Esophagus muscularis mucosa (tissue), 3 donors: ENCODE measurements at regions not wholly inside any gene's neighbourhood (a gene's known extent, or its start where the extent isn't known, plus 50 kb on each side); places are given as distances from the start of the nearest gene placed in this dataset.

Experiments
- POLR2AphosphoS5 ChIP-seq, 2 donors: sonication (generic); formaldehyde crosslinking; IDR thresholded peaks; one replicate each; pipeline ENCODE4 v1.6.1; 2017; ENCODE audit warnings: antibody characterized with exemption in 2 of 2
- TF ChIP-seq, protein P1 (sequence below), 3 experiments: fragments of 200-600 bp in 2 of 3; fragments of 450-650 bp in 1 of 3; sonication (generic) in 2 of 3; IDR thresholded peaks; one replicate each; pipeline ENCODE4 v1.5.1; 2017 to 2019; ENCODE audit warnings: antibody characterized with exemption in 3 of 3, mild to moderate bottlenecking in 2 of 3, moderate library complexity in 1 of 3

DNA sequence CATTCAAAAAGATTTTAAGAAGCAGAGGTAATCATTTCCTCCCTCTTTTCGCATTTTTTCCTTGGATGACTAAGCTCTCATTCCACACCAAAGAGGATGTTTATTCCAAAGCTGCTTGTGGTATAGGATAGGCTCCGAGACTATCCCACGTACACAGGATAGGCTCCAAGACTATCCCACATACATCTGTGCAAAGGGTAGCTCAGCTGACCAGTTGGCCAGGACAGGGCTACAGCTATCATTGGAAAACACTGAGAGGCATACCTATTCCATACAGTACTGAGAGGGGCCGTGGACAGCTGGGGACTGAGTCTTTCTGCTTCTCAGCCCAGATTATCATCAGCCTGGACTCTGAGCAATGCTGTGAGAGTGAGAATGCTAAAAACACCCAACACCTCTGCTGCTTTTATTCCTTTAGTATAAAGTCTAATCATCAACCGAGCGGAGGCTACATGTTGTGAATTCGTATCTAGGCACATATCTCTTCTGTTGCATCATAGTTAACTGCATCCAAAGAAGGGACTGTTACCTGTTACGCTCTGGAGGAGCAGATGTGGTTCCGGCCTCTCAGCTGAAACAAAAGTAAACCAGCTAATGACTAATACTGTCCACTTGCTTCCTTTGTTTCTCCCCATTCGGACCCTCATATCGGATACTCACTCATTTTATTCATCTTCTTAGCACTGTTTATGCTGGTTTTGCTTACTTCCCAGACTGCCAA, 141.0 kb downstream of the TNFSF18 start:
- no peak for TF ChIP-seq POLR2AphosphoS5 (IDR thresholded peaks at IDR 0.05)
- TF ChIP-seq, protein P1, sequence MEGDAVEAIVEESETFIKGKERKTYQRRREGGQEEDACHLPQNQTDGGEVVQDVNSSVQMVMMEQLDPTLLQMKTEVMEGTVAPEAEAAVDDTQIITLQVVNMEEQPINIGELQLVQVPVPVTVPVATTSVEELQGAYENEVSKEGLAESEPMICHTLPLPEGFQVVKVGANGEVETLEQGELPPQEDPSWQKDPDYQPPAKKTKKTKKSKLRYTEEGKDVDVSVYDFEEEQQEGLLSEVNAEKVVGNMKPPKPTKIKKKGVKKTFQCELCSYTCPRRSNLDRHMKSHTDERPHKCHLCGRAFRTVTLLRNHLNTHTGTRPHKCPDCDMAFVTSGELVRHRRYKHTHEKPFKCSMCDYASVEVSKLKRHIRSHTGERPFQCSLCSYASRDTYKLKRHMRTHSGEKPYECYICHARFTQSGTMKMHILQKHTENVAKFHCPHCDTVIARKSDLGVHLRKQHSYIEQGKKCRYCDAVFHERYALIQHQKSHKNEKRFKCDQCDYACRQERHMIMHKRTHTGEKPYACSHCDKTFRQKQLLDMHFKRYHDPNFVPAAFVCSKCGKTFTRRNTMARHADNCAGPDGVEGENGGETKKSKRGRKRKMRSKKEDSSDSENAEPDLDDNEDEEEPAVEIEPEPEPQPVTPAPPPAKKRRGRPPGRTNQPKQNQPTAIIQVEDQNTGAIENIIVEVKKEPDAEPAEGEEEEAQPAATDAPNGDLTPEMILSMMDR (IDR thresholded peaks at IDR 0.05): no peak
